ENCODE measurements at regions not wholly inside any gene's neighbourhood (a gene's known extent, or its start where the extent isn't known, plus 50 kb on each side); places are given as distances from the start of the nearest gene placed in this dataset.

GRCh38 chr6:15874821-15875220 is 212.0 kb upstream of the DTNBP1 start:
- TF ChIP-seq CTCF (conservative IDR thresholded peaks at IDR 0.05; ENCODE audit: low read depth in 2 of 2) (no peak), POLR2AphosphoS5 (IDR thresholded peaks at IDR 0.05; ENCODE audit: low read depth) (no peak), EZH2 (IDR thresholded peaks at IDR 0.05; ENCODE audit: low read depth, unreplicated experiment) (no peak)
